B cell (primary cell): ENCODE measurements at regions not wholly inside any gene's neighbourhood (a gene's known extent, or its start where the extent isn't known, plus 50 kb on each side); places are given as distances from the start of the nearest gene placed in this dataset.
"Not testable (repeated sequence)": the region's sequence is repeated elsewhere in the genome, so short reads cannot be mapped to it uniquely, and the experiment has no call there.

ENCODE experiments used
- ATAC-seq: fragments of 200-7000 bp; cut with Tn5 transposase; one replicate; pipeline ENCODE4 v1.10.0; 2021; ENCODE audit warnings: low read depth, mild to moderate bottlenecking, moderate number of reproducible peaks, moderate library complexity
- CTCF ChIA-PET: fragments of 350-600 bp; sonication (Branson Sonifier 250); formaldehyde crosslinking; loops from one replicate; lab custom pipeline; 2021; ENCODE audit warnings: antibody characterized with exemption, inconsistent platforms; lab: Charles Lee
- POLR2A ChIA-PET: fragments of 350-600 bp; sonication (Branson Sonifier 250); formaldehyde crosslinking; loops from one replicate; lab custom pipeline; 2021; ENCODE audit warnings: antibody characterized with exemption; lab: Charles Lee
- DNase-seq: peaks from one replicate; pipeline ENCODE4 v3.0.0; 2013
- H2AFZ ChIP-seq: 2 replicates; pipeline ENCODE4 v1.6.1; 2012; ENCODE audit warnings: mild to moderate bottlenecking, low read depth, low read length; ENCODE audit not compliant: insufficient read depth, poor library complexity, severe bottlenecking
- H3K27ac ChIP-seq, 2 donors: 1 replicate in 1 of 2; 2 replicates in 1 of 2; pipeline ENCODE4 v1.5.1; 2012 to 2013; ENCODE audit warnings: low read length in 2 of 2, mild to moderate bottlenecking in 2 of 2, moderate library complexity in 1 of 2
- H3K27me3 ChIP-seq, 4 experiments: fragments of 200-600 bp in 1 of 4; sonication (generic) in 1 of 4; replicated peaks in 1 of 4; 1 replicate in 2 of 4; 2 replicates in 2 of 4; pipeline versions ENCODE4 v1.6.1 to v1.7.0; 2013 to 2016; ENCODE audit warnings: low read length in 3 of 4, mild to moderate bottlenecking in 2 of 4, mixed read lengths in 1 of 4, moderate library complexity in 1 of 4; ENCODE audit not compliant: insufficient read depth in 4 of 4, control insufficient read depth in 3 of 4; ENCODE audit errors: control extremely low read depth in 1 of 4
- H3K36me3 ChIP-seq, 2 experiments: replicated peaks in 1 of 2; 1 replicate in 1 of 2; 2 replicates in 1 of 2; pipeline versions ENCODE4 v1.6.1 to v1.7.1; 2013; ENCODE audit warnings: low read length in 1 of 2; ENCODE audit not compliant: insufficient read depth in 2 of 2, control insufficient read depth in 1 of 2; ENCODE audit errors: control extremely low read depth in 1 of 2, extremely low read depth in 1 of 2
- H3K4me1 ChIP-seq, 2 donors: fragments of 200-600 bp in 1 of 2; sonication (generic) in 1 of 2; 1 replicate in 1 of 2; 2 replicates in 1 of 2; pipeline versions ENCODE4 v1.5.1 to v1.6.1; 2013 to 2017; ENCODE audit warnings: low read length in 2 of 2; ENCODE audit not compliant: control insufficient read depth in 2 of 2, insufficient read depth in 2 of 2
- H3K4me2 ChIP-seq: replicated peaks from 2 replicates; pipeline ENCODE3; 2012; ENCODE audit warnings: mild to moderate bottlenecking, low read depth, low read length; ENCODE audit not compliant: poor library complexity, severe bottlenecking
- H3K4me3 ChIP-seq, 5 experiments: fragments of 200-600 bp in 1 of 5; sonication (generic) in 1 of 5; 1 replicate in 3 of 5; 2 replicates in 2 of 5; pipeline versions ENCODE4 v1.5.1 to v1.7.0; 2011 to 2016; ENCODE audit warnings: low read length in 4 of 5, mild to moderate bottlenecking in 4 of 5, low read depth in 2 of 5, control low read depth in 1 of 5, moderate library complexity in 1 of 5; ENCODE audit not compliant: insufficient read depth in 1 of 5; ENCODE audit errors: control extremely low read depth in 1 of 5, extremely low read depth in 1 of 5
- H3K79me2 ChIP-seq: fragments of 200-600 bp; sonication (generic); one replicate; pipeline ENCODE4 v1.6.0; 2016; ENCODE audit warnings: low read length; ENCODE audit not compliant: control insufficient read depth, insufficient read depth
- H3K9ac ChIP-seq: fragments of 200-600 bp; sonication (generic); 2 replicates; pipeline ENCODE4 v1.6.1; 2017; ENCODE audit warnings: mild to moderate bottlenecking, low read length, moderate library complexity
- H3K9me3 ChIP-seq, 3 donors: one replicate each; pipeline versions ENCODE4 v1.6.1 to v1.7.1; 2013; ENCODE audit warnings: low read length in 2 of 3; ENCODE audit not compliant: control insufficient read depth in 2 of 3, insufficient read depth in 1 of 3; ENCODE audit errors: control extremely low read depth in 1 of 3
- H4K20me1 ChIP-seq: 2 replicates; pipeline ENCODE4 v1.6.0; 2012; ENCODE audit warnings: mild to moderate bottlenecking, low read length; ENCODE audit not compliant: insufficient read depth, control insufficient read depth, poor library complexity, severe bottlenecking
- H3K27ac Mint-ChIP-seq: one replicate; pipeline ENCODE4 v1.8.0; 2021; ENCODE audit warnings: mixed read lengths
- H3K27me3 Mint-ChIP-seq: one replicate; pipeline ENCODE4 v1.8.0; 2021; ENCODE audit warnings: mixed read lengths
- H3K4me1 Mint-ChIP-seq: one replicate; pipeline ENCODE4 v1.8.0; 2021; ENCODE audit warnings: mixed read lengths
- H3K4me3 Mint-ChIP-seq: one replicate; pipeline ENCODE4 v1.8.0; 2021; ENCODE audit warnings: mixed read lengths
- H3K9me3 Mint-ChIP-seq: one replicate; pipeline ENCODE4 v1.8.0; 2022; ENCODE audit warnings: mixed read lengths; ENCODE audit not compliant: insufficient read depth
- CTCF ChIP-seq: fragments of 200-600 bp; IDR thresholded peaks from one replicate; pipeline ENCODE4 v1.8.0; 2022; ENCODE audit warnings: antibody characterized with exemption, mild to moderate bottlenecking
- EZH2 ChIP-seq: IDR thresholded peaks from 2 replicates; pipeline ENCODE4 v1.6.1; 2012; ENCODE audit warnings: borderline replicate concordance, low read depth, mild to moderate bottlenecking, moderate library complexity, low read length; ENCODE audit not compliant: insufficient read depth, poor library complexity, severe bottlenecking
- WGBS: methylation state at CpG from one replicate; pipeline ENCODE4 v1.1.5; 2013; ENCODE audit warnings: missing lambda C conversion rate; ENCODE audit not compliant: insufficient coverage; 5-methylcytosine and 5-hydroxymethylcytosine counted together
- intact Hi-C: fragments of 100-400 bp; cut with micrococcal nuclease; formaldehyde crosslinking; loops from one replicate; pipeline ENCODE4 v1.10.0; 2022

DNA sequence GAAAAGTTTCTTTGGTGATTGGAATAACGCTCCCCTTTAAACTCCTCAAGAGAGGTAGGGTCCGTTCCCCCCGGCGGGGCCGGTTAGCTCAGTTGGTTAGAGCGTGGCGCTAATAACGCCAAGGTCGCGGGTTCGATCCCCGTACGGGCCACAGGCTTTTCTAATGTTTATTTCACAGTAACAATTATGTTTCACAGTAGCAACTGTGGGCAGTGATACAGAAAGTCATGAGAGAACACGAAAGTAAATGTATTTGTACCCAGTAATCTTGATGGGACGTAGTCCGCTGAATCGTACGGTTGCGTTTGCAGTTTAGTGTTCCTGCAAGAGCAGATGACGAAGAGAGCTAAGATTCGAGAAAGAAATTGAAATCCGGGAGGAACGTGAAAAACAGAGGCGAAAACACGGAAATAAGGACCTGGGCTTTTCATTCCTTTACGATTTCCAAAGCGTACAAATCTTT, 505.5 kb downstream of the PRIM2 start:
- peaks cover 24% of the 10 kb centered on the region for H3K27me3 Mint-ChIP-seq

DNA sequence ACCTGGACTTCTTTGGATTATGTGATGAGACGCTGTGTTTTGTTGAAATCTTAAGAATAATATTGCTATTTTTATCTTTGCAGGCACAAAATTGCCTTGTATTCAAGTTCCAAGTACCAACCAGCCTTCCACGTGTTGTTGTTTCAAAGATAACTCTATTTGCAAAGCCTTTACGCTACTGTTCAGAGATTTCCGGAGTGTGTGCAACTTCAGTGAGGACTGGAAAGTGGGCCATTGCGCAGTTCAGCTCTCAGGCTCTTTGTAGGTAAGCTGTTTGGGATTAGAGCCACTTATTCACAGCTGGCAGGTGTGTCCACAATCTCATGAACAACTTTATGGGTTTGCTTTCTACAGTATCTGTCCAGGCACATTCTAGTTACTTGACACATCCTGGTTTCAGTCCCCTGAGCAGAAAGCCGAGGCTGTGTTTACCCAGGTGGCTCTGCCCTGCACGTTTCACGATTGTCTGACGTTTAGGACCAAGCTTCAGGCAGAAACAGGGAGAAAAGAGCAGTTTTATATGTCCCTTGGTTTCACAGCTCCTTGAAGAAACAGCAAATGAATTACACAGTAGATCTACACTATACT, 520.3 kb downstream of the PRIM2 start:
- H3K36me3 ChIP-seq, H3K27me3 ChIP-seq, H3K27ac ChIP-seq, H3K27ac Mint-ChIP-seq, H3K9me3 Mint-ChIP-seq, H3K4me1 Mint-ChIP-seq, H3K4me2 ChIP-seq, H3K9me3 ChIP-seq, H2AFZ ChIP-seq, H3K4me3 Mint-ChIP-seq, H3K4me1 ChIP-seq, H4K20me1 ChIP-seq, H3K79me2 ChIP-seq, CTCF ChIA-PET, intact Hi-C loops, H3K27me3 Mint-ChIP-seq, POLR2A ChIA-PET, H3K4me3 ChIP-seq, DNase-seq, ATAC-seq, H3K9ac ChIP-seq: not testable (repeated sequence)
- 86% methylated on average over 5 of the region's 9 CpGs for WGBS

More for the DNA sequence above, 505.5 kb downstream of the PRIM2 start:
- no peak overlapping the region for H3K4me3 ChIP-seq
- H3K36me3 ChIP-seq: no peaks in the 10 kb centered on the region
- peaks cover 5% of the 10 kb centered on the region for H3K9me3 Mint-ChIP-seq
- TF ChIP-seq CTCF (no peak), EZH2 (no peak)
- peaks cover 0 to 3% (median 0%) of the 10 kb centered on the region in 3 donors for H3K9me3 ChIP-seq
- CTCF ChIA-PET: no interaction called here
- H3K27ac ChIP-seq: no peak overlapping the region
- peaks cover 0 to 5% (median 2%) of the 10 kb centered on the region in 4 experiments for H3K27me3 ChIP-seq
- H2AFZ ChIP-seq: no peak overlapping the region
- WGBS: 33% methylated on average over 9 of the region's 27 CpGs
- H3K4me3 Mint-ChIP-seq: no peak overlapping the region
- DNase-seq: no peak
- no peak for ATAC-seq
- no peak overlapping the region for H3K27ac Mint-ChIP-seq
- no peaks in the 10 kb centered on the region for H4K20me1 ChIP-seq
- no peak overlapping the region for H3K9ac ChIP-seq
- intact Hi-C loops: no loop called here
- H3K4me2 ChIP-seq: no peak overlapping the region
- POLR2A ChIA-PET: no interaction called here
- H3K4me1 ChIP-seq: no peaks in the 10 kb centered on the region
- no peaks in the 10 kb centered on the region for H3K79me2 ChIP-seq
- no peaks in the 10 kb centered on the region for H3K4me1 Mint-ChIP-seq

- H3K36me3 ChIP-seq, H4K20me1 ChIP-seq, H3K9me3 ChIP-seq, H3K4me1 Mint-ChIP-seq, H3K27me3 Mint-ChIP-seq, H3K4me2 ChIP-seq, H3K4me3 ChIP-seq, H3K4me3 Mint-ChIP-seq, intact Hi-C loops, H2AFZ ChIP-seq, H3K79me2 ChIP-seq, ATAC-seq, H3K27ac Mint-ChIP-seq, H3K9ac ChIP-seq, H3K4me1 ChIP-seq, H3K27me3 ChIP-seq, H3K9me3 Mint-ChIP-seq, DNase-seq, POLR2A ChIA-PET, H3K27ac ChIP-seq, CTCF ChIA-PET: not testable (repeated sequence)
- no CpG with 5 or more reads among the region's 6 CpGs for WGBS
Measured at GRCh38 chr6:57841551-57841950, 524.1 kb downstream of the PRIM2 start.
